ENCODE measurements at regions not wholly inside any gene's neighbourhood (a gene's known extent, or its start where the extent isn't known, plus 50 kb on each side); places are given as distances from the start of the nearest gene placed in this dataset.

DNA sequence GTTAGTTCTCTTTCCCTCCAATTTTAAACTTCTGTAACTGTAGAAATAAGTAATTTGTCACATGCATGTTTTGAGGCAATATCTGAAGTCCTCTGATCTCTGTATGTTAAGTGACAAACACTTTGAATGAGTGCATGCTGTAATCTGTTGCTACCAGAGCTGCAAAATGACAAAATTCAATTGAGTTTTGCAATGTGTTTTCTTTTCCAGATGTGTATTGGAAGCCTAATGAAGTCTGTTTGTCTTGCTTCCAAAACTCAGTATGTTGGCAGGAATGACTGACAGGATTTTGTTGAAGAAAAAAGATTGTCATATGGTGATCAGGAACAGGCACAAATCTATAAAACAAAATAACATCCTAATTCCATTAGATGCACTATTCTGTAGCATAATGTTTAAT is 561.6 kb upstream of the CDH8 start:
- no peaks in the 10 kb centered on the region for H3K27me3 ChIP-seq
- DNase-seq (no peak), ATAC-seq (no peak)
- H3K27ac ChIP-seq = no peak overlapping the region
- H3K4me3 ChIP-seq = no peak overlapping the region
- H3K4me1 ChIP-seq = no peaks in the 10 kb centered on the region
- H3K9me3 ChIP-seq = no peaks in the 10 kb centered on the region
- intact Hi-C loops (cut with DNase I) = no loop called here
- TF ChIP-seq, protein P1, sequence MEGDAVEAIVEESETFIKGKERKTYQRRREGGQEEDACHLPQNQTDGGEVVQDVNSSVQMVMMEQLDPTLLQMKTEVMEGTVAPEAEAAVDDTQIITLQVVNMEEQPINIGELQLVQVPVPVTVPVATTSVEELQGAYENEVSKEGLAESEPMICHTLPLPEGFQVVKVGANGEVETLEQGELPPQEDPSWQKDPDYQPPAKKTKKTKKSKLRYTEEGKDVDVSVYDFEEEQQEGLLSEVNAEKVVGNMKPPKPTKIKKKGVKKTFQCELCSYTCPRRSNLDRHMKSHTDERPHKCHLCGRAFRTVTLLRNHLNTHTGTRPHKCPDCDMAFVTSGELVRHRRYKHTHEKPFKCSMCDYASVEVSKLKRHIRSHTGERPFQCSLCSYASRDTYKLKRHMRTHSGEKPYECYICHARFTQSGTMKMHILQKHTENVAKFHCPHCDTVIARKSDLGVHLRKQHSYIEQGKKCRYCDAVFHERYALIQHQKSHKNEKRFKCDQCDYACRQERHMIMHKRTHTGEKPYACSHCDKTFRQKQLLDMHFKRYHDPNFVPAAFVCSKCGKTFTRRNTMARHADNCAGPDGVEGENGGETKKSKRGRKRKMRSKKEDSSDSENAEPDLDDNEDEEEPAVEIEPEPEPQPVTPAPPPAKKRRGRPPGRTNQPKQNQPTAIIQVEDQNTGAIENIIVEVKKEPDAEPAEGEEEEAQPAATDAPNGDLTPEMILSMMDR (IDR thresholded peaks at IDR 0.05) = no peak
- H3K36me3 ChIP-seq = no peaks in the 10 kb centered on the region

DNA sequence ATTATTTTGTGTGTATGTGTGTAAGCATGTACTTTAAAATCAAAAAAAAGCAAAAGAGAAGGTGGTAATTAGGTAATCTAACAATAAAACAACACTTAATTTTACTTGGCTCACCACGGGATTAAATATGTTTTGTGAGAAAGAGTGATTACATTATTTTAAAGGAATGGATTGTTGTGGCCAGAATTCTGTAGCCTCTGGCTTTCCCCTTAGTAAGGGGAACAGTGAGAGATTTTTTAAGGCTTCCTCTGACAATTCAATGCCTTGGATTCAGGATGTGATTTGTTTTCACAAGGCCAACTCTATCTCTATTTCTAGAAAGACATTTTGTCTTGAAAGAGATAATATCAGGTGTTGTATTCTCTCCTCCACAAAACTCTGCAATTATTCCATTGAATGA is 560.3 kb upstream of the CDH8 start:
- intact Hi-C loops (cut with DNase I) = no loop called here
- no peaks in the 10 kb centered on the region for H3K36me3 ChIP-seq
- H3K4me3 ChIP-seq = no peak overlapping the region
- no peaks in the 10 kb centered on the region for H3K9me3 ChIP-seq
- H3K27ac ChIP-seq = no peak overlapping the region
- no peaks in the 10 kb centered on the region for H3K4me1 ChIP-seq
- TF ChIP-seq, protein P1 (IDR thresholded peaks at IDR 0.05) = no peak
- DNase-seq = no peak
- no peaks in the 10 kb centered on the region for H3K27me3 ChIP-seq
- no peak for ATAC-seq

DNA sequence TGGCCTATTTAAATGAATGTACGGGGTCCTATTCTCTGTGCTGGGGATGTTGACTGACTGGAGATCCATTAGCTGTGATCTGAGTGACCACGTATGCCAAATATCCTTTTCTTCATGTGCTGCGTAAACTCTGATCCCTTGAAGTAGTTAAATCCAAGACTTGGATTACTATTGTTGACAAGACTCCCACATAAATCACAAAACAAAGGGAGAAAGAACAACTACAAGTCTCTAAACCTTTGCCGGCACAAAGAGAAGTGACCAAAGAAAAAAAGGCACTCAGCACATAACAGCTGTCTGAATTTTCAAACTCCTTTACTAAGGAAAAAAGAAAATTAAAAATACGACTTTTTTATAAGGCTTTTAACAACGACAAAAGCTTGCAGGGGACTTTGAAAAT is 559.9 kb upstream of the CDH8 start:
- no peak overlapping the region for H3K27ac ChIP-seq
- intact Hi-C loops (cut with DNase I) = no loop called here
- no peaks in the 10 kb centered on the region for H3K27me3 ChIP-seq

DNA sequence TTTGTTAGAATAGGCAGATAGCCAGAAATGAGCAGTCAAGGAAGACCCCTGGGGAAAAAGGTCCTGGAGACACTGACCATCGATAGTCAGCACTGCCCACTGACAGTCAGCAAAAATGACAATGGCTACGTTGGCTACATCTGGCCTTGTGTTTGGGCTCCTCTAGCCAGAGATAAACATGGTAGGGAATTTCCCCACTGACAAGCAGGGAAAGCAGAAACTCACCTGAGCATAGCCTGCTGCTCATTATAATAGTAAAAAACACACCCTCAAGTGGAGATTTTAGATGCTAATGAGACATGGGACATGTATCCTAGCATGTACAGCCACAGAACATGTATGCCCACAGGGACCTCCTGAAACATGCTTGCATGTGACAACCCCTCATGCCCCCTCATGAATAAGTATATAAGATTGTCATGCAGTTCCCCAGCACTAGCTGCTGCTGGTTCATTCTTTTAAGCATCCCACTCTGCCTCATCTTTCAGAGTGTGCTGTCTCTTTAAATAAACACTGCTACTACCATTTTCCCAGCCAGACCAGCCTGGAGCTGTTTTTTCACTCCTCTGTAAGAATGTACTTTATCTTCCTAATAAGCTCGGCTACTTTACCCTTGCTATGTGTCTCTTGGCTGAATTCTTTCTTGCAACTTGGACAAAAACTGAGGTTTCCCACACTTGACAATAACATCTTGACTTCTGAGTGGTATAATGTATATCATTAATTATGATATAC is 550.1 kb upstream of the CDH8 start:
- no peak for ATAC-seq
- H3K27ac ChIP-seq = no peak overlapping the region
- H3K4me1 ChIP-seq = no peaks in the 10 kb centered on the region
- no peaks in the 10 kb centered on the region for H3K36me3 ChIP-seq
- DNase-seq = no peak
- H3K9me3 ChIP-seq = no peaks in the 10 kb centered on the region
- H3K4me3 ChIP-seq = no peak overlapping the region
- no peaks in the 10 kb centered on the region for H3K27me3 ChIP-seq
- TF ChIP-seq, protein P1 (IDR thresholded peaks at IDR 0.05) = no peak
- intact Hi-C loops (cut with DNase I) = no loop called here

More for the DNA sequence above, 559.9 kb upstream of the CDH8 start:
- TF ChIP-seq, protein P1 (IDR thresholded peaks at IDR 0.05) = no peak
- ATAC-seq (no peak), DNase-seq (no peak)
- H3K4me3 ChIP-seq = no peak overlapping the region
- H3K9me3 ChIP-seq = no peaks in the 10 kb centered on the region
- no peaks in the 10 kb centered on the region for H3K4me1 ChIP-seq
- H3K36me3 ChIP-seq = no peaks in the 10 kb centered on the region

DNA sequence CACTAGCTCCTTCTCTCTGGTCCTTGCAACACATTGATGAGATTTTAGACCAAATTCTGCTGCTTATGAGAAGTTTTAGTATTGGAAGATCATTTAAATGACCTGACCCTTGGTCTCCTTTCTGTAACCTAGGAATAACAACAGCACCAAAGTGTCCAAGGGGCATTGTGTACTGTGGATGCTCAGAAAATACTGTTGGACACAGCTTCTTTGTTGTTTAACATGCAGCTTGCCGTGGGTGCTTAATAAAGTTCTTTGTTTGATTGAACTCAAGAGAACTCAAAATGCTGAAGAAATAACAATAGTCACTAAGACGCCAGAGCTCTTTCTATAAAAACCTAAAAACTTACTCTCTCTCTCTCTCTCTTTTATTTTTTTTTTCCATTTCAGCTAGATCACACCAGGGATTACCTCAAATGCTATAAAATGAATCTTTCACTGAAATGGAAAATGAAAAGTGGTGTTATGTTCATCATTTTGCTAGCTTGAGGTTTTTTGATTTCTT is 548.9 kb upstream of the CDH8 start:
- Histone ChIP-seq H3K4me1 (no peaks in the 10 kb centered on the region), H3K9me3 (no peaks in the 10 kb centered on the region), H3K27ac (no peak overlapping the region), H3K27me3 (no peaks in the 10 kb centered on the region), H3K4me3 (no peak overlapping the region), H3K36me3 (no peaks in the 10 kb centered on the region)
- intact Hi-C loops (cut with DNase I) = no loop called here
- ATAC-seq (no peak), DNase-seq (no peak)
- TF ChIP-seq, protein P1 (IDR thresholded peaks at IDR 0.05) = no peak

Measured in upper lobe of right lung (tissue), 1 donor.